22Rv1 (cell line): ENCODE measurements at regions not wholly inside any gene's neighbourhood (a gene's known extent, or its start where the extent isn't known, plus 50 kb on each side); places are given as distances from the start of the nearest gene placed in this dataset.

Experiments used
- ZFX ChIP-seq: fragments of 450-650 bp; IDR thresholded peaks from 2 replicates; pipeline ENCODE4 v1.6.1; 2017; ENCODE audit warnings: antibody characterized with exemption, borderline replicate concordance
- TF ChIP-seq, protein P1 (sequence below): fragments of 450-650 bp; IDR thresholded peaks from 2 replicates; pipeline ENCODE4 v1.5.1; 2017; ENCODE audit warnings: mild to moderate bottlenecking

DNA sequence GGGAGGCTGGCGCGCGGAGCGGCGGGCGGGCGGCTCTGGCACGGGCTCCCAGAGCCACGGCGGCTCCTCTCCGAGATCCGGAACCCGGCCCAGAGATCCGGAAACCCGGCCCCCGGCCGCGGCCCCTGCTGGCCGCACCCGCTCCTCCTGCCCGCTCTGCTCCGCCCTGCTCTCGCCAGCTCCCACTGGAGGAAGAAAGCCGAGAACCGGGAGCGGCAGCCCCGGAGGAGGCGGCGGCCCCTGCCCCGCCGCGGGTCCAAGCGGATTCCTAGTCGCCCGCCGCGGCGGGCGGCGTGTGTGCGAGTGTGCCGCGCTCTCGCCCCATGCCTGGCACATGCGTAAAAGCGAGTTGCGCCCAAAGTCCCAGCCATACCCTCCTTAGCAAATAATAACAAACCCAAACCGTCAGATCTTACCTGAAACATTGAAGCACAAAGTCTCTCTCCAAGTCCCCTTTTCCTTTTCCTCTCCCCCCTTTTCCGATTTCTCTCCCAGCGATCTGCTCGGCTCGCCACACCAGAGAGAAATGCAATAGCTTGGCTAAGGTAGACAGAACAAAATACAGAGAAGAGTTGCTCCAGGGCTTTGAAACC is 108.7 kb upstream of the KCTD1 start:
- TF ChIP-seq, protein P1, sequence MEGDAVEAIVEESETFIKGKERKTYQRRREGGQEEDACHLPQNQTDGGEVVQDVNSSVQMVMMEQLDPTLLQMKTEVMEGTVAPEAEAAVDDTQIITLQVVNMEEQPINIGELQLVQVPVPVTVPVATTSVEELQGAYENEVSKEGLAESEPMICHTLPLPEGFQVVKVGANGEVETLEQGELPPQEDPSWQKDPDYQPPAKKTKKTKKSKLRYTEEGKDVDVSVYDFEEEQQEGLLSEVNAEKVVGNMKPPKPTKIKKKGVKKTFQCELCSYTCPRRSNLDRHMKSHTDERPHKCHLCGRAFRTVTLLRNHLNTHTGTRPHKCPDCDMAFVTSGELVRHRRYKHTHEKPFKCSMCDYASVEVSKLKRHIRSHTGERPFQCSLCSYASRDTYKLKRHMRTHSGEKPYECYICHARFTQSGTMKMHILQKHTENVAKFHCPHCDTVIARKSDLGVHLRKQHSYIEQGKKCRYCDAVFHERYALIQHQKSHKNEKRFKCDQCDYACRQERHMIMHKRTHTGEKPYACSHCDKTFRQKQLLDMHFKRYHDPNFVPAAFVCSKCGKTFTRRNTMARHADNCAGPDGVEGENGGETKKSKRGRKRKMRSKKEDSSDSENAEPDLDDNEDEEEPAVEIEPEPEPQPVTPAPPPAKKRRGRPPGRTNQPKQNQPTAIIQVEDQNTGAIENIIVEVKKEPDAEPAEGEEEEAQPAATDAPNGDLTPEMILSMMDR, result peak; percentile 29
- no peak for TF ChIP-seq ZFX
